ENCODE measurements at regions not wholly inside any gene's neighbourhood (a gene's known extent, or its start where the extent isn't known, plus 50 kb on each side); places are given as distances from the start of the nearest gene placed in this dataset.

DNA sequence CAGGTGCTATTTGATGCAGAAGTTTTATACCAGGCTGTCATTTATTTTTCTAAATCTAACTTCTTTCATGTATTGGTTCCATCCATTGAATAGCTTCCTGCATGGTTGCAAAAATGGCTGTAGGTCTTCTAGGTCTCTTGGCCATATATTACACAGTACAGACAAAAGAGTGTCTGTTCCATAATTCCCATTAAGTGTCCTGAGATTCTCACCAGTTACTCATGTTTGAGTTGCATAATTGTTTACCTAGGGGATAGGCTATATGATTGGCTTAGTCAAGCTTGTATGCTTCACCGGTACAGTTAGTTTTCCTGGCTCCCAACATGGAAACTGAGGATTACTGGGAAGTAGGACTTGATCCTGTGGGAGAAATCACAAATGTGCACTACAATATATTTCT lies 399.4 kb upstream of the NUDT12 start:
- no peaks in the 10 kb centered on the region for H3K4me1 Mint-ChIP-seq
- TF ChIP-seq EZH2 (IDR thresholded peaks at IDR 0.05; ENCODE audit: borderline replicate concordance, insufficient read depth, low read depth, low read length, poor library complexity, severe bottlenecking), result no peak
- no peak for TF ChIP-seq CTCF (IDR thresholded peaks at IDR 0.05)

DNA sequence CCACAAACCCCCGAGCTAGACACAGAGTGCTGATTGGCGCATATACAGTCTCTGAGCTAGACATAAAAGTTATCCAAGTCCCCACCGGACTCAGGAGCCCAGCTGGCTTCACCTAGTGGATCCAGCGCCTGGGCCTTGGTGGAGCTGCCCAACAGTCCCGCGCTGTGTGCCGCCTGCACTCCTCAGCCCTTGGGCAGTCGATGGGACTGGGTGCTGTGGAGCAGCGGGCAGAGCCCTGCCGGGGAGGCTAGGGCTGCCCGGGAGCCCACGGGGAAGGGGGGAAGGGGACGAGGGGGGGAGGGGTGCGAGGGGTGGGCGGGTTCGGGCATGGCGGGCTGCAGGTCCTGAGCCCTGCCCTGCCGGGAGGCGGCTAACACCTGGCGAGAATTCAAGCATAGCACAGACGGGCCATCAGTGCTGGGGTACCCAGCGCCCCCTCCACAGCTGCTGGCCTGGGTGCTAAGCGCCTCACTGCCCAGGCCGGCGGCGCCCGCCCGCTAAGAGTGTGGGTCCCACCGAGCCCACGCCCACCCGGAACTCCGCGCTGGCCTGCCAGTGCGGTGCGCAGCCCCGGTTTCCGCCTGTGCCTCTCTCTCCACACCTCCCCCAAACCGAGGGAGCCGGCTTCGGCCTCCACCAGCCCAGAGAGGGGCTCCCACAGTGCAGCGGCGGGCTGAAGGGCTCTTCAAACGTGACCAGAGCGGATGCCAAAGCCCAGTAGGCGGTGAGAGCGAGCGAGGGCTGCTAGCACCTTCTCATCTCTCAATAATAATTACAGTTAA lies 391.2 kb upstream of the NUDT12 start:
- Mint-ChIP-seq H3K27me3 (no peaks in the 10 kb centered on the region), H3K9me3 (ENCODE audit: insufficient read depth) (peaks cover 9% of the 10 kb centered on the region), H3K27ac (no peak overlapping the region), H3K4me3 (no peak overlapping the region), H3K4me1 (no peaks in the 10 kb centered on the region)
- TF ChIP-seq CTCF (IDR thresholded peaks at IDR 0.05) (no peak), EZH2 (IDR thresholded peaks at IDR 0.05; ENCODE audit: borderline replicate concordance, insufficient read depth, low read depth, low read length, poor library complexity, severe bottlenecking) (no peak)
- Histone ChIP-seq H3K9me3 (ENCODE audit: control extremely low read depth in 1 of 3, control insufficient read depth in 2 of 3, insufficient read depth in 1 of 3, low read length in 2 of 3) (peaks cover 0 to 4% (median 0%) of the 10 kb centered on the region in 3 donors), H3K36me3 (replicated peaks in 1 of 2; ENCODE audit: control extremely low read depth in 1 of 2, control insufficient read depth in 1 of 2, extremely low read depth in 1 of 2, insufficient read depth in 2 of 2, low read length in 1 of 2) (no peaks in the 10 kb centered on the region), H3K79me2 (ENCODE audit: control insufficient read depth, insufficient read depth, low read length) (no peaks in the 10 kb centered on the region), H3K4me3 (ENCODE audit: control extremely low read depth in 1 of 5, extremely low read depth in 1 of 5, insufficient read depth in 1 of 5, low read depth in 2 of 5, low read length in 4 of 5) (no peak overlapping the region), H4K20me1 (ENCODE audit: control insufficient read depth, insufficient read depth, low read length, poor library complexity, severe bottlenecking) (no peaks in the 10 kb centered on the region), H3K4me1 (ENCODE audit: control insufficient read depth in 2 of 2, insufficient read depth in 2 of 2, low read length in 2 of 2) (no peaks in the 10 kb centered on the region), H3K4me2 (replicated peaks; ENCODE audit: low read depth, low read length, poor library complexity, severe bottlenecking) (no peak overlapping the region), H3K9ac (ENCODE audit: low read length) (no peak overlapping the region), H3K27ac (ENCODE audit: low read length in 2 of 2) (no peak overlapping the region), H3K27me3 (replicated peaks in 1 of 4; ENCODE audit: control extremely low read depth in 1 of 4, control insufficient read depth in 3 of 4, insufficient read depth in 4 of 4, low read length in 3 of 4) (no peaks in the 10 kb centered on the region), H2AFZ (ENCODE audit: insufficient read depth, low read depth, low read length, poor library complexity, severe bottlenecking) (no peak overlapping the region)
- no peak for ATAC-seq (ENCODE audit: low read depth)
- ChIA-PET CTCF (no interaction called here), POLR2A (no interaction called here)
- DNase-seq, result no peak
- intact Hi-C loops (cut with micrococcal nuclease), result no loop called here
- WGBS (ENCODE audit: insufficient coverage), result 95% methylated on average over 35 of the region's 47 CpGs

More for the DNA sequence above, 399.4 kb upstream of the NUDT12 start:
- Histone ChIP-seq H3K4me3 (ENCODE audit: control extremely low read depth in 1 of 5, extremely low read depth in 1 of 5, insufficient read depth in 1 of 5, low read depth in 2 of 5, low read length in 4 of 5) (no peak overlapping the region), H3K4me1 (ENCODE audit: control insufficient read depth in 2 of 2, insufficient read depth in 2 of 2, low read length in 2 of 2) (no peaks in the 10 kb centered on the region), H3K9ac (ENCODE audit: low read length) (no peak overlapping the region), H4K20me1 (ENCODE audit: control insufficient read depth, insufficient read depth, low read length, poor library complexity, severe bottlenecking) (no peaks in the 10 kb centered on the region), H3K36me3 (replicated peaks in 1 of 2; ENCODE audit: control extremely low read depth in 1 of 2, control insufficient read depth in 1 of 2, extremely low read depth in 1 of 2, insufficient read depth in 2 of 2, low read length in 1 of 2) (no peaks in the 10 kb centered on the region), H3K27me3 (replicated peaks in 1 of 4; ENCODE audit: control extremely low read depth in 1 of 4, control insufficient read depth in 3 of 4, insufficient read depth in 4 of 4, low read length in 3 of 4) (no peaks in the 10 kb centered on the region), H2AFZ (ENCODE audit: insufficient read depth, low read depth, low read length, poor library complexity, severe bottlenecking) (no peak overlapping the region), H3K4me2 (replicated peaks; ENCODE audit: low read depth, low read length, poor library complexity, severe bottlenecking) (no peak overlapping the region), H3K79me2 (ENCODE audit: control insufficient read depth, insufficient read depth, low read length) (no peaks in the 10 kb centered on the region), H3K27ac (ENCODE audit: low read length in 2 of 2) (no peak overlapping the region), H3K9me3 (ENCODE audit: control extremely low read depth in 1 of 3, control insufficient read depth in 2 of 3, insufficient read depth in 1 of 3, low read length in 2 of 3) (peaks cover 1 to 8% (median 5%) of the 10 kb centered on the region in 3 donors)
- DNase-seq (no peak), ATAC-seq (ENCODE audit: low read depth) (no peak)
- Mint-ChIP-seq H3K27me3 (no peaks in the 10 kb centered on the region), H3K27ac (no peak overlapping the region), H3K4me3 (no peak overlapping the region), H3K9me3 (ENCODE audit: insufficient read depth) (peaks cover 3% of the 10 kb centered on the region)
- ChIA-PET CTCF (no interaction called here), POLR2A (no interaction called here)
- intact Hi-C loops (cut with micrococcal nuclease), result no loop called here
- WGBS (ENCODE audit: insufficient coverage), result no CpG with 5 or more reads among the region's 1 CpG
